Gastroesophageal sphincter (tissue), 3 donors: ENCODE measurements at regions not wholly inside any gene's neighbourhood (a gene's known extent, or its start where the extent isn't known, plus 50 kb on each side); places are given as distances from the start of the nearest gene placed in this dataset.

ENCODE experiments used
- EP300 ChIP-seq: sonication (generic); formaldehyde crosslinking; IDR thresholded peaks from one replicate; pipeline ENCODE4 v1.6.1; 2017; ENCODE audit warnings: antibody characterized with exemption, mild to moderate bottlenecking
- POLR2A ChIP-seq, 2 donors: fragments of 450-650 bp; IDR thresholded peaks; one replicate each; pipeline ENCODE4 v1.6.1; 2017; ENCODE audit warnings: antibody characterized with exemption in 2 of 2, mild to moderate bottlenecking in 2 of 2, moderate library complexity in 1 of 2
- POLR2AphosphoS5 ChIP-seq: sonication (generic); formaldehyde crosslinking; IDR thresholded peaks from one replicate; pipeline ENCODE4 v1.6.1; 2017; ENCODE audit warnings: antibody characterized with exemption
- TF ChIP-seq, protein P1 (sequence below), 4 experiments: fragments of 200-600 bp in 2 of 4; fragments of 450-650 bp in 2 of 4; sonication (generic) in 1 of 4; IDR thresholded peaks; one replicate each; pipeline ENCODE4 v1.5.1; 2017 to 2019; ENCODE audit warnings: antibody characterized with exemption in 4 of 4, mild to moderate bottlenecking in 2 of 4, moderate library complexity in 2 of 4

DNA sequence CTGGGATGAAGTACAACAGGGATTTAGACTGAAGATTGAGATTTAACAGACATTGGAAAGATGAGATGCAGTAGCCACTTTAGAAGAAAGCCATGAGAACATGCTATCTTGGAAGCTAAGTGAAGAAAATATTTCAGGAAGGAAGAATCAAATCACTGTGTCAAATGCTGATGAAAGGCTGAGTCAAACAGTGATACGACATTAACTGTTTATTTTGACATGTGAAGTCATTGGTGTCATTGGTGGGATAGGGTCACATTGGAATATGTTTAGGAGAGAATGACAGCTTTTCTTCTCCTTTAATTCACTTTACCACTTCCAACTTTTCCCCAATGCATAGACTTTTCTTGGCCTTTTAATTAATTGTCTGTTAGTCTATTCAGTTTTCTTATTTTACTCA, 653.0 kb upstream of the BOD1L1 start:
- TF ChIP-seq, protein P1, sequence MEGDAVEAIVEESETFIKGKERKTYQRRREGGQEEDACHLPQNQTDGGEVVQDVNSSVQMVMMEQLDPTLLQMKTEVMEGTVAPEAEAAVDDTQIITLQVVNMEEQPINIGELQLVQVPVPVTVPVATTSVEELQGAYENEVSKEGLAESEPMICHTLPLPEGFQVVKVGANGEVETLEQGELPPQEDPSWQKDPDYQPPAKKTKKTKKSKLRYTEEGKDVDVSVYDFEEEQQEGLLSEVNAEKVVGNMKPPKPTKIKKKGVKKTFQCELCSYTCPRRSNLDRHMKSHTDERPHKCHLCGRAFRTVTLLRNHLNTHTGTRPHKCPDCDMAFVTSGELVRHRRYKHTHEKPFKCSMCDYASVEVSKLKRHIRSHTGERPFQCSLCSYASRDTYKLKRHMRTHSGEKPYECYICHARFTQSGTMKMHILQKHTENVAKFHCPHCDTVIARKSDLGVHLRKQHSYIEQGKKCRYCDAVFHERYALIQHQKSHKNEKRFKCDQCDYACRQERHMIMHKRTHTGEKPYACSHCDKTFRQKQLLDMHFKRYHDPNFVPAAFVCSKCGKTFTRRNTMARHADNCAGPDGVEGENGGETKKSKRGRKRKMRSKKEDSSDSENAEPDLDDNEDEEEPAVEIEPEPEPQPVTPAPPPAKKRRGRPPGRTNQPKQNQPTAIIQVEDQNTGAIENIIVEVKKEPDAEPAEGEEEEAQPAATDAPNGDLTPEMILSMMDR (IDR thresholded peaks at IDR 0.05), result no peak
- TF ChIP-seq POLR2A (IDR thresholded peaks at IDR 0.05) (no peak), POLR2AphosphoS5 (no peak), EP300 (no peak)
